Small intestine (tissue), 7 donors: ENCODE measurements at regions not wholly inside any gene's neighbourhood (a gene's known extent, or its start where the extent isn't known, plus 50 kb on each side); places are given as distances from the start of the nearest gene placed in this dataset.
"Not testable (repeated sequence)": the region's sequence is repeated elsewhere in the genome, so short reads cannot be mapped to it uniquely, and the experiment has no call there.

Experiments used
- DNase-seq, 2 donors: peaks; one replicate each; pipeline versions ENCODE4 v3.0.0 to v3.0.0-alpha.2; 2013
- FAIRE-seq: peaks from 2 replicates; lab custom pipeline; 2012; peaks lifted over from hg19 to GRCh38; lab: Jason Lieb, UNC
- H3K27ac ChIP-seq, 3 donors: one replicate each; pipeline ENCODE4 v1.5.1; 2013; ENCODE audit warnings: low read length in 2 of 3, mild to moderate bottlenecking in 2 of 3, control low read depth in 1 of 3, inconsistent platforms in 1 of 3, low read depth in 1 of 3, moderate library complexity in 1 of 3
- H3K27me3 ChIP-seq, 3 donors: one replicate each; pipeline ENCODE4 v1.6.1; 2013; ENCODE audit warnings: low read length in 3 of 3, inconsistent platforms in 1 of 3; ENCODE audit not compliant: control insufficient read depth in 3 of 3, insufficient read depth in 3 of 3
- H3K36me3 ChIP-seq, 3 donors: one replicate each; pipeline ENCODE4 v1.6.1; 2013; ENCODE audit warnings: low read length in 3 of 3, inconsistent platforms in 1 of 3, low read depth in 1 of 3, mild to moderate bottlenecking in 1 of 3, moderate library complexity in 1 of 3; ENCODE audit not compliant: control insufficient read depth in 3 of 3, insufficient read depth in 2 of 3
- H3K4me1 ChIP-seq, 3 donors: one replicate each; pipeline ENCODE4 v1.6.1; 2013; ENCODE audit warnings: low read length in 2 of 3, inconsistent platforms in 1 of 3, low read depth in 1 of 3, mild to moderate bottlenecking in 1 of 3, moderate library complexity in 1 of 3; ENCODE audit not compliant: control insufficient read depth in 3 of 3, insufficient read depth in 2 of 3
- H3K4me3 ChIP-seq, 3 donors: one replicate each; pipeline ENCODE4 v1.5.1; 2013; ENCODE audit warnings: low read length in 3 of 3, control low read depth in 1 of 3, inconsistent platforms in 1 of 3, low read depth in 1 of 3, mild to moderate bottlenecking in 1 of 3, moderate library complexity in 1 of 3
- H3K9me3 ChIP-seq, 2 donors: one replicate each; pipeline ENCODE4 v1.6.1; 2013; ENCODE audit warnings: low read depth in 1 of 2, low read length in 1 of 2; ENCODE audit not compliant: control insufficient read depth in 2 of 2, insufficient read depth in 1 of 2
- WGBS, 3 donors: extraction: QIAGEN DNeasy Blood & Tissue Kit; methylation state at CpG; one replicate each; pipeline ENCODE4 v1.1.7; 2013; 5-methylcytosine and 5-hydroxymethylcytosine counted together
- donor health status: healthy with polysubstance abuse.
- donor health status: control.
- donor health status: control.
- donor health status: Bipolar disorder and iron deficiency.
- donor health status: healthy.

- H3K4me3 ChIP-seq = no peak overlapping the region
- DNase-seq (no peak), FAIRE-seq (no peak)
- H3K9me3 ChIP-seq = no peaks in the 10 kb centered on the region
- WGBS, 3 donors = 91 to 94% (median 91%) methylated on average over 6 of the region's 6 CpGs
- peaks cover 0 to 15% (median 3%) of the 10 kb centered on the region in 3 donors for H3K27me3 ChIP-seq
- H3K27ac ChIP-seq = no peak overlapping the region
- no peaks in the 10 kb centered on the region for H3K36me3 ChIP-seq
- peaks cover 0 to 6% (median 0%) of the 10 kb centered on the region in 3 donors for H3K4me1 ChIP-seq
Measured at GRCh38 chr3:72658466-72659100, 189.7 kb downstream of the SHQ1 start.

DNA sequence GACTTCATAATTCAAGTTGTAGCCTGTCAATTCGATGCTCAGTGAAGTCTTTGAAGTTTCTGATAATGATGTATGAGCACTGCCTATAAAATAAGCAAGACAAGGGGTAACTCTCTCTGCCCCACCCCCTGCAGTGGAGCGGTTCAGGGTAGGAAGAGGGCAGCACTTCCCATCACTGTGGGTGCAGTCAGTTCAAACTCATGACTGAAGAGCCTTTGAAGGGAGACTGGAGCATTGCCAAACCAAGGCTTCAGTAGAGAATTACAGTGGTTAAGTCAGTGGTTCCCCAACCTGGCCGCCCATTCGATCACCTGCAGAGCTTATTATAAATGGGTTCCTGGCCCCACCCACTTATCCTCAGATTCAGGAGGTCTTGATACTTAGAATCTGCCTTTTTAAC is 190.6 kb downstream of the SHQ1 start:
- no peak for DNase-seq
- no peak overlapping the region for H3K4me3 ChIP-seq
- peaks cover 0 to 6% (median 0%) of the 10 kb centered on the region in 3 donors for H3K4me1 ChIP-seq
- H3K9me3 ChIP-seq = no peaks in the 10 kb centered on the region
- no peak for FAIRE-seq
- WGBS, 3 donors = 31 to 49% (median 43%) methylated on average over 4 of the region's 4 CpGs
- no peak overlapping the region for H3K27ac ChIP-seq
- H3K36me3 ChIP-seq = no peaks in the 10 kb centered on the region
- peaks cover 0 to 15% (median 3%) of the 10 kb centered on the region in 3 donors for H3K27me3 ChIP-seq

GRCh38 chr3:72655723-72656122 is 192.5 kb downstream of the SHQ1 start:
- Histone ChIP-seq H3K4me3 (no peak overlapping the region), H3K36me3 (no peaks in the 10 kb centered on the region), H3K27me3 (peaks cover 0 to 15% (median 3%) of the 10 kb centered on the region in 3 donors), H3K4me1 (peaks cover 0 to 6% (median 0%) of the 10 kb centered on the region in 3 donors), H3K9me3 (no peaks in the 10 kb centered on the region), H3K27ac (no peak overlapping the region)
- no peak for FAIRE-seq
- DNase-seq = no peak
- WGBS, 3 donors = 82 to 87% (median 85%) methylated on average over 6 of the region's 6 CpGs

DNA sequence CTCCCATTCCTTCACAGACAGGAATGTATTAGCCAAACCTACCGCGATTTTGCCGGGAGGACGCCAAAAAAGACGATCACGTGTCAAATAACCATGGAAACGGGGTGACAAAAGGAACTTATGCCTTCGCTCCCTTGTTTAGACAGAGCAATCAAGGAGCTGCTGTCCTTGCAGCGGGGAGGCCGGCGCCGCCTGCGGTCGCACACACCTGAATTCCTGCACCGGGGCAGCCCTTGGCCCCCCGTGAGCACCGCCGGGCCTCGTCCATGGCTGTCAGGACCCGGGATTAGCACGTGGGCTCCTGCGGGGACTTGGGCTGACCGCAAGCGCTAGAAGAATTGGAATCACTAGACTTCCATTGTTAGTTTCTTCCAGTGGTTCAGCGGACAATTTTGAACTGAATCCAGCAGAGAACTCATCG is 193.1 kb downstream of the SHQ1 start:
- DNase-seq (peak in 1 of 2 donors; percentile 38), FAIRE-seq (no peak)
- peak overlapping the region in 1 of 3 donors; percentile 6 for H3K4me3 ChIP-seq
- H3K4me1 ChIP-seq = peaks cover 0 to 6% (median 0%) of the 10 kb centered on the region in 3 donors
- H3K36me3 ChIP-seq = no peaks in the 10 kb centered on the region
- H3K27ac ChIP-seq = no peak overlapping the region
- 20 to 44% (median 39%) methylated on average over 26 of the region's 26 CpGs for WGBS, 3 donors
- H3K9me3 ChIP-seq = no peaks in the 10 kb centered on the region
- H3K27me3 ChIP-seq = peaks cover 0 to 15% (median 3%) of the 10 kb centered on the region in 3 donors

DNA sequence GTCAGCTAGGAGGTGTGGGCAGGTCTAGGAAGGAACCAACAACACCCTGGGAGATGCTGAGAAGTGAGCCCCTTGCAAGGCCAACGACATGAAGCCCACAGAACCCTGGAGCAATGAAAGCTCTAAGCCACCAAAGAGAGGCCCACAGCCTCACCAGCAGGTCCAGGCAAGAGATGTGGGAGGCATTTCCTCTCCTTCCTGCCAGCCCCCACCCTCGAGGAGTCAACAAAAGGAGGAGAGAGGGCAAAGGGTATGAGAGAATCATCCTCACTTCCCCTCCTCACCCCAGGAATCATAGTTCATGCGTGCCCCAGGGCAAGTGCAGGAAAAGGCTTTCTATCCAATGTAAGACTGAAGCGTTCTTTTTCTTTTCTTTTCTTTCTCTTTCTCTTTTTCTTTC is 195.8 kb downstream of the SHQ1 start:
- no peak for FAIRE-seq

DNA sequence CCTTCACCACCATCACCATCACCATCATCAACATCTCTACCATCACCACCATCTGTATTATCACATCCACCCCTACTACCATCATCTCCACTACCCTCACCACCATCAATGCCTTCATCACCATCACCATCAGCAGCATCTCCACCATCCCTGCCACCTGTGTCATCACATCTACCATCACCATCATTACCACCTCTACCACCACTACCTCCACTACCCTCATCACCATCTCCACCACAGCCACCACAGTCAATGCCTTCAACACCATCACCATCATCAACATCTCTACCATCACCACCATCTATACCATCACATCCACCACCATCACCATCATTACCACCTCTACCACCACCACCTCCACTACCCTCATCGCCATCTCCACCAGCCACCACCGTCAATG is 196.7 kb downstream of the SHQ1 start:
- H3K4me1 ChIP-seq = peaks cover 0 to 6% (median 0%) of the 10 kb centered on the region in 3 donors
- 97% methylated on average over 2 of the region's 2 CpGs for WGBS, 3 donors
- H3K36me3 ChIP-seq = no peaks in the 10 kb centered on the region
- FAIRE-seq (no peak), DNase-seq (no peak)
- H3K27ac ChIP-seq = no peak overlapping the region
- no peak overlapping the region for H3K4me3 ChIP-seq
- no peaks in the 10 kb centered on the region for H3K9me3 ChIP-seq
- peaks cover 0 to 15% (median 3%) of the 10 kb centered on the region in 3 donors for H3K27me3 ChIP-seq

More for the DNA sequence above, 195.8 kb downstream of the SHQ1 start:
- no peaks in the 10 kb centered on the region for H3K9me3 ChIP-seq
- no peak overlapping the region for H3K27ac ChIP-seq
- no peaks in the 10 kb centered on the region for H3K36me3 ChIP-seq
- DNase-seq = peak in 1 of 2 donors; percentile 14
- H3K4me3 ChIP-seq = no peak overlapping the region
- peaks cover 0 to 6% (median 0%) of the 10 kb centered on the region in 3 donors for H3K4me1 ChIP-seq
- 65 to 70% (median 66%) methylated on average over 4 of the region's 4 CpGs for WGBS, 3 donors
- peaks cover 0 to 15% (median 3%) of the 10 kb centered on the region in 3 donors for H3K27me3 ChIP-seq

DNA sequence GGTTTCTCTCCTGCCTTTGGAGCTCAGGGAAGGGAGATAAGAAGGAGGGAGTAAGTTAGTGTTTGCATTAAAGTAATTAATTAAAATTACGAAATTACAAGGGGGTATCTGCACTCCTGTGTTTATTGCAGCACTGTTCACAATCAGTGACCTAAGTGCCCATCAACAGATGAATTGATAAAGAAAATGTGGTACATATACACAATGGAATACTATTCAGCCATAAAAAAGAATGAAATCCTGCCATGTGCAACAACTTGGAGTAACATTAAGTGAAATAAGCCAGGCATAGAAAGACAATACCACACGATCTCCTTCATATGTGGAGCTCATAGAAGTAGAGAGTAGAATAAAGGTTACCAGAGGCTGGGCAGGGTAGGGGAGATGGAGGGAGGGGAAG is 202.0 kb downstream of the SHQ1 start:
- WGBS, 3 donors = 36 to 91% (median 45%) methylated on average over 2 of the region's 2 CpGs
- Histone ChIP-seq H3K27me3 (peaks cover 0 to 2% (median 0%) of the 10 kb centered on the region in 3 donors), H3K27ac (no peak overlapping the region), H3K4me3 (no peak overlapping the region), H3K36me3 (no peaks in the 10 kb centered on the region), H3K4me1 (no peaks in the 10 kb centered on the region), H3K9me3 (peaks cover 0 to 6% of the 10 kb centered on the region in 2 donors)
- DNase-seq = no peak
- FAIRE-seq = no peak

DNA sequence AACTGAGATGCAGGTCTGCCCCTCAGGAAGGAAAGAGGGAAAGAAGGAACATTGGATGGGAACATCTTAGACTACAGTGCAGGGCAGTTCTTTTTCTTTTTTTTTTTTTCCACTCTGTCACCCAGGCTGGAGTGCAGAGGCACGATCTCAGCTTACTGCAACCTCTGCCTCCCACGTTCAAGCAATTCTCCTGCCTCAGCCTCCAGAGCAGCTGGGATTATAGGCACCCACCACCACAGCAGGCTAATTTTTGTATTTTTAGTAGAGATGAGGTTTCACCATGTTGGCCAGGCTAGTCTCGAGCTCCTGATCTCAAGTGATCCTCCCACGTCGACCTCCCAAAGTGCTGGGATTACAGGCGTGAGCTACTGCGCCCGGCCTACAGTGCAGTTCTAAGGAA is 204.6 kb downstream of the SHQ1 start:
- not testable (repeated sequence) for H3K27ac ChIP-seq, H3K9me3 ChIP-seq, H3K36me3 ChIP-seq, H3K4me1 ChIP-seq, FAIRE-seq, H3K4me3 ChIP-seq, H3K27me3 ChIP-seq, DNase-seq
- 93 to 96% (median 96%) methylated on average over 8 of the region's 8 CpGs for WGBS, 3 donors
